A673 (cell line): ENCODE measurements at regions not wholly inside any gene's neighbourhood (a gene's known extent, or its start where the extent isn't known, plus 50 kb on each side); places are given as distances from the start of the nearest gene placed in this dataset.

Source experiments
- BruUV-seq: library from RNA; stranded (reverse); fragments of 400-500 nt; replicated peaks from 2 replicates; lab custom pipeline; 2021; lab: Mats Ljungman, UMichigan
- CTCF ChIA-PET: fragments of 300-600 bp; sonication (Branson Sonifier 250); formaldehyde crosslinking; loops from one replicate; lab custom pipeline; 2022; ENCODE audit warnings: antibody characterized with exemption; lab: Charles Lee
- POLR2A ChIA-PET: fragments of 300-600 bp; sonication (Branson Sonifier 250); formaldehyde crosslinking; loops from one replicate; lab custom pipeline; 2022; ENCODE audit warnings: antibody characterized with exemption; ENCODE audit not compliant: low non-redundant PET; lab: Charles Lee
- DNase-seq: peaks from one replicate; pipeline ENCODE4 v3.0.0-alpha.2; 2015; ENCODE audit warnings: low spot score
- H3K27ac ChIP-seq: fragments of 200-600 bp; sonication (generic); 2 replicates; pipeline ENCODE4 v1.5.1; 2016; ENCODE audit warnings: mixed run types, low read depth, mild to moderate bottlenecking, mixed read lengths, antibody characterized with exemption, low read length; ENCODE audit not compliant: poor library complexity, severe bottlenecking
- H3K27me3 ChIP-seq: fragments of 200-600 bp; sonication (generic); replicated peaks from 2 replicates; pipeline ENCODE4 v1.6.1; 2017; ENCODE audit warnings: mixed run types, low read depth, mild to moderate bottlenecking, mixed read lengths, antibody characterized with exemption, low read length; ENCODE audit not compliant: insufficient read depth, poor library complexity
- H3K36me3 ChIP-seq: fragments of 200-600 bp; sonication (generic); 2 replicates; pipeline ENCODE4 v1.6.1; 2016; ENCODE audit warnings: mixed run types, mild to moderate bottlenecking, mixed read lengths, antibody characterized with exemption, low read length; ENCODE audit not compliant: insufficient read depth, poor library complexity, severe bottlenecking
- H3K4me1 ChIP-seq: fragments of 200-600 bp; sonication (generic); 2 replicates; pipeline ENCODE4 v1.6.1; 2017; ENCODE audit warnings: mixed run types, mild to moderate bottlenecking, mixed read lengths, antibody characterized with exemption, low read length; ENCODE audit not compliant: insufficient read depth, poor library complexity, severe bottlenecking
- H3K4me3 ChIP-seq: fragments of 200-600 bp; sonication (generic); 2 replicates; pipeline ENCODE4 v1.5.1; 2016; ENCODE audit warnings: low read depth, mixed run types, mild to moderate bottlenecking, mixed read lengths, low read length; ENCODE audit not compliant: poor library complexity, severe bottlenecking
- H3K9me3 ChIP-seq: fragments of 200-600 bp; sonication (generic); 2 replicates; pipeline ENCODE4 v1.6.1; 2016; ENCODE audit warnings: mixed run types, low read depth, mild to moderate bottlenecking, mixed read lengths, antibody characterized with exemption, low read length; ENCODE audit not compliant: poor library complexity, severe bottlenecking
- CTCF ChIP-seq: fragments of 300-800, 200-600 bp; sonication (generic); conservative IDR thresholded peaks from 2 replicates; pipeline ENCODE4 v1.5.1; 2017; ENCODE audit warnings: low read depth, mild to moderate bottlenecking, antibody characterized with exemption, low read length, moderate library complexity, mixed read lengths
- EZH2 ChIP-seq: fragments of 200-600 bp; sonication (generic); IDR thresholded peaks from 2 replicates; pipeline ENCODE4 v1.6.1; 2017; ENCODE audit warnings: borderline replicate concordance, low read depth, mild to moderate bottlenecking, mixed read lengths, antibody characterized with exemption, low read length; ENCODE audit not compliant: poor library complexity, severe bottlenecking
- intact Hi-C: fragments of 100-400 bp; cut with micrococcal nuclease; formaldehyde crosslinking; loops from one replicate; pipeline ENCODE4 v1.10.0; 2022; ENCODE audit not compliant: unreplicated experiment

GRCh38 chr5:158470764-158471534 is 612.0 kb upstream of the CLINT1 start:
- no TSS peak for BruUV-seq
- H3K4me1 ChIP-seq, result no peaks in the 10 kb centered on the region
- ChIA-PET POLR2A (no interaction called here), CTCF (interaction anchor here (0.7 kb wide), 1 partner anchor 171 kb away, joined by 3 read pairs; no protein-coding TSS in a partner anchor)
- H3K4me3 ChIP-seq, result no peak overlapping the region
- H3K27me3 ChIP-seq, result no peaks in the 10 kb centered on the region
- no peaks in the 10 kb centered on the region for H3K9me3 ChIP-seq
- DNase-seq, result no peak
- H3K27ac ChIP-seq, result no peak overlapping the region
- H3K36me3 ChIP-seq, result no peaks in the 10 kb centered on the region
- no peak for TF ChIP-seq CTCF
- no peak for TF ChIP-seq EZH2
- intact Hi-C loops, result no loop called here

GRCh38 chr5:158468444-158468843 is 609.5 kb upstream of the CLINT1 start:
- Histone ChIP-seq H3K27me3 (no peaks in the 10 kb centered on the region), H3K36me3 (no peaks in the 10 kb centered on the region), H3K4me3 (no peak overlapping the region), H3K27ac (no peak overlapping the region), H3K4me1 (no peaks in the 10 kb centered on the region), H3K9me3 (no peaks in the 10 kb centered on the region)
- no TSS peak for BruUV-seq
- TF ChIP-seq EZH2, result no peak
- no peak for TF ChIP-seq CTCF
- ChIA-PET POLR2A (no interaction called here), CTCF (no interaction called here)
- no peak for DNase-seq
- intact Hi-C loops, result no loop called here

- Histone ChIP-seq H3K9me3 (no peaks in the 10 kb centered on the region), H3K27ac (no peak overlapping the region), H3K4me3 (no peak overlapping the region), H3K27me3 (no peaks in the 10 kb centered on the region), H3K36me3 (no peaks in the 10 kb centered on the region), H3K4me1 (no peaks in the 10 kb centered on the region)
- no TSS peak for BruUV-seq
- intact Hi-C loops, result no loop called here
- ChIA-PET POLR2A (interaction anchor here (0.6 kb wide), 1 partner anchor 327 kb away, joined by 3 read pairs; no protein-coding TSS in a partner anchor), CTCF (no interaction called here)
- TF ChIP-seq CTCF, result no peak
- TF ChIP-seq EZH2, result no peak
- DNase-seq, result no peak
Measured at GRCh38 chr5:158466191-158466590, 607.2 kb upstream of the CLINT1 start.
